ENCODE measurements at regions not wholly inside any gene's neighbourhood (a gene's known extent, or its start where the extent isn't known, plus 50 kb on each side); places are given as distances from the start of the nearest gene placed in this dataset.

GRCh38 chr1:239242404-239242803 is 144.0 kb upstream of the CHRM3 start:
- no peak for TF ChIP-seq CTCF (IDR thresholded peaks at IDR 0.05; ENCODE audit: low read length, missing control alignments)
- no peak for DNase-seq (ENCODE audit: low read depth)
- no peak overlapping the region for H3K4me3 ChIP-seq (replicated peaks; ENCODE audit: low read depth, low read length)

DNA sequence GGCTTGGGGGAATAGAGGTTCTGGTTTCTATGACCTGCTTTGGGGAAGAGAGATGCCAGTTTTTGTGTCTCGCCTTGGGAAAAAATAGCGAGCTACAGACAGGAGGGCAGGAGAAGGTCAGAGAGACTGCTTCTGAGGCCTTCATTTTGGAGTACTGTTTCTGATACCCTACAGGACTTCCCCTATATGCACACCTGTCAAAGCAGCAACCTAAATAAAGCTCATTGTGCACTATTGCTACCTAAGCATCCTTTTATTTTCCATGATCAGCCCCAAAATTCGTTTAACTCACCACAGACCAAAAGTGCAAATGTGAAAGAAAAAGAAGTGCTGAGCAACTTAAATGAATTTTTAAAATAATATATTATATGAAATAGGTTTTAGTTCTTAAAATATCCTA is 145.6 kb upstream of the CHRM3 start:
- DNase-seq (ENCODE audit: low read depth) = no peak
- H3K4me3 ChIP-seq (replicated peaks; ENCODE audit: low read depth, low read length) = no peak overlapping the region
- no peak for TF ChIP-seq CTCF (IDR thresholded peaks at IDR 0.05; ENCODE audit: low read length, missing control alignments)

DNA sequence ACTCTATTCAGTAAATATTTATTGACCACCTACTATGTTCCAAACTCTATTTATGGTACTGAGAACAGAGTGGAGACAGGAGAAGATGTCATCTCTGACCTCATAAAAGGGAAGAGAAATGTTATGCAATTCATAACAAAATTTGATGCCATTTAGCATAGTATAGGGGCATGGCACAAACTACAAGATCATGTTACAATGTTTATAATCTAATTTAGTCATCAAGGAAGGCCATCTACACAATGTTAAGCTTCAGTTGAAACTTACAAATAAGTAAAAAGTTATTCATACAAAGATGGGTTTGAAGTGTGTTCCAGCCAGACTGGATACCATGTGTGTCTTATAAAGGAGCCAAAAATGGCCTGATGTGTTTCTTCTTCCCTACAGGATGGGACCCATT is 146.8 kb upstream of the CHRM3 start:
- no peak for DNase-seq (ENCODE audit: low read depth)
- no peak for TF ChIP-seq CTCF (IDR thresholded peaks at IDR 0.05; ENCODE audit: low read length, missing control alignments)
- no peak overlapping the region for H3K4me3 ChIP-seq (replicated peaks; ENCODE audit: low read depth, low read length)

GRCh38 chr1:239237912-239238311 is 148.5 kb upstream of the CHRM3 start:
- no peak for TF ChIP-seq CTCF (IDR thresholded peaks at IDR 0.05; ENCODE audit: low read length, missing control alignments)
- no peak overlapping the region for H3K4me3 ChIP-seq (replicated peaks; ENCODE audit: low read depth, low read length)
- no peak for DNase-seq (ENCODE audit: low read depth)

DNA sequence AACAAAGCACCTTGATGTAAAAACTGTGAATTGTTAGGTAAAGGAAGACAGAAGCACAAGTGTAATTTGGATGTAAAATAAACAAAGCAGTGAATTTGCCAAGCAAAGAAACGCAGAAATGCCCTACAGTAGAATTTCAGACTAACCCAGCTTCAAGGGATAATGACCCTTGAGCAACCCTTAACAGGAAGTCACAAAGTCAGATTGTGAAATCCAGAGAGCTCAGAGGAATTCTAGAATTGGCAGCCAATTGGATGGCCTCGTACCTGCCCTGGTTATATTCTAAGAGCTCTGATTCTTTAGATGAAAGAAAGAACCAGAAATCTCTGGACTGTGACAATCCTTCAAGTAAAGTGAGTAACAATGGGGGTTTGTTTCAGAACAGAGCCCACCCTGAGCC is 152.7 kb upstream of the CHRM3 start:
- DNase-seq (ENCODE audit: low read depth) = no peak
- TF ChIP-seq CTCF (IDR thresholded peaks at IDR 0.05; ENCODE audit: low read length, missing control alignments) = no peak
- no peak overlapping the region for H3K4me3 ChIP-seq (replicated peaks; ENCODE audit: low read depth, low read length)

DNA sequence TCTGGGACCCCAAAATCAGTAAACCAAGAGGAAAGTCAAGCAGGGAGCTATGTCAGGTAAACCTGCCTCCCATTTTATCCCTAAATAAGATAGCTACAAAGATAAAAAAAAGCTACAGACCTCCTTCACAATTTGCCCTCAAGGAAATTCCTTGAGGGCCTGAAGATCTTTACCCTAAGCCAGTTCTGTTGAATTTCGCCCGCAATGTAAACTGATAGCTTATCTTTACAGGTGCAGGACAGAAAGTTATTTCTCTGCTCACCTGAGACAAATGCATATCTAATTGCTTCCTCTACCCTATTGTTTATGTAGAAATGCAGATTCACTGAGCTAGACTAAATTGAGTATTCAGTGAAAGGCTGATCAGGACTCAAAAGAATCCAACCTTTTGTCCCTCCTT is 153.4 kb upstream of the CHRM3 start:
- no peak for TF ChIP-seq CTCF (IDR thresholded peaks at IDR 0.05; ENCODE audit: low read length, missing control alignments)
- DNase-seq (ENCODE audit: low read depth) = no peak
- H3K4me3 ChIP-seq (replicated peaks; ENCODE audit: low read depth, low read length) = no peak overlapping the region

DNA sequence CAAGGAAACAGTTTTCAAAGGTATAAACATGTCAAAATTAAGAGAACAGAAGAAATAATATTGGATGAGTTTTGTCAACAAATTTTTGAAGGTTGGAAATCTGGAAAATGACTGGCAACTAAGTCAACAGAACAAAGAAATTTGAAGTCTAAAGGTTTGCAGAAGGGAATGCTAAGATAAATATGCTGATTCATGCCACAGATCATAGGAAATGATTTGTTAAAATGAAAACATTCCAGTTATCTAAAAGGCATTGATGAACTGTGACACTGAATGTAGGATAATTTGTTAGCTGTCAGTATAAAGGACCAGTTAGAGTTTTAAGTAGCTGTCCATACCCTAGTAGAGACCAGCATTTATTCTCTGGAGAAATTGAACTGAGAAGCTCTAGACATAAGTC is 157.9 kb upstream of the CHRM3 start:
- no peak for DNase-seq (ENCODE audit: low read depth)
- H3K4me3 ChIP-seq (replicated peaks; ENCODE audit: low read depth, low read length) = no peak overlapping the region
- TF ChIP-seq CTCF (IDR thresholded peaks at IDR 0.05; ENCODE audit: low read length, missing control alignments) = no peak

All from fibroblast of pulmonary artery (primary cell).